Suppressor macrophage (primary cell): ENCODE measurements at regions not wholly inside any gene's neighbourhood (a gene's known extent, or its start where the extent isn't known, plus 50 kb on each side); places are given as distances from the start of the nearest gene placed in this dataset.
"Not testable (repeated sequence)": the region's sequence is repeated elsewhere in the genome, so short reads cannot be mapped to it uniquely, and the experiment has no call there.

Source experiments
- DNase-seq, 4 experiments: peaks; one replicate each; pipeline ENCODE4 v3.0.0-alpha.2; 2020 to 2022

GRCh38 chr7:65251851-65252620 is 121.6 kb upstream of the ZNF92 start:
- peak in 2 of 4 experiments; percentile 2 to 8 for DNase-seq

DNA sequence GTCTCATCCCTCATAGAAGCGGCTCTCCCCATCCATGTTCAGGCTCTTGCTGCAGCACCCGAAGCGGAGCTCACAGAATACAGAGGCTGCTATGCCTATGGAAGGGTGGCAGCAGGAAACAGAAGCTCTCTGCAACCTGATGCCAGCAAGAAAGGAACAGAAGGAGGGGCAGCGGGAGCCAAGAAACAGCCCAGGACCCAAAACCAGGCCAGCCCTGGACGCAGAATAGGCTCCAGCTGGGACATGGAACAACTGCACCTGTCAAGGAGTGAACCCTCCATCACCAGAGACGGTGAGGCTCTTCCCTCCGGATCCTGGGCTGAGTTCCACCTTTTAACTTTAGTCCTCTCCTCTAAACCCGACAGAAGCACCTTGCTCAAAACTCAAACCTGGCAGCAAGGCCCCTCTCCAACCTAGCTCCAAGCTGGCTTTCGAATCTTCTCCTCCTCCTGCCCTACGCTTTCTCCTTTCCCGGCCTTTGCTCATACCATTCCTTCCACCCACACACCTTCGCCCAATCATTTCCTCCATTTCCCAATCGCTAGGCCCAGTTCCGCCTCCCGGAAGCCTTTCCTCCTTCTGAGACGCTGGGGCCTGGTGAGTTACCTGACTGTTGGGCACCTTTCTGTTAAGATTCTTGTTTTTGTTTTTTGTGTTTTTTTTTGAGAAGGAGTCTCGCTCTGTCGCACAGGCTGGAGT is 122.8 kb upstream of the ZNF92 start:
- no peak for DNase-seq

DNA sequence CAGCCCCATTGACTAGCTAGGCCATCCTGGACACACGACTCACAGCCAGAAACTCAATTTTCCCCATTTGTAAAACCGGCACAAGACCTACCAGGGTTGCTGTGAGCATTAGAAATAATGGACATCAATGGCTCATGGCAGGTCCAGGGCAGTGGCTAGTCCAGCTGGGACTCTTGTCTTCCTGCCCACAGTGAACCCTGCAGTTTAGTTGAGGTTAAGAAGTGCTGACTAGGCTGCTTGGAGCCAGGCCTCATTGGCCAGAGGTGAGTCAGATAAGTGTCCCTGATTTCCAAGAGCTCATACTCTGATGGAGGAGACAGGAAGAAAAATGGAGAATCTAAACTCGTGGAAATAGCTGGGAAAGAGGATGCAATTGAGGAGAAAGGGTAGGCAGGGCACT is 123.4 kb upstream of the ZNF92 start:
- no peak for DNase-seq

GRCh38 chr7:65247491-65247890 is 126.2 kb upstream of the ZNF92 start:
- no peak for DNase-seq

DNA sequence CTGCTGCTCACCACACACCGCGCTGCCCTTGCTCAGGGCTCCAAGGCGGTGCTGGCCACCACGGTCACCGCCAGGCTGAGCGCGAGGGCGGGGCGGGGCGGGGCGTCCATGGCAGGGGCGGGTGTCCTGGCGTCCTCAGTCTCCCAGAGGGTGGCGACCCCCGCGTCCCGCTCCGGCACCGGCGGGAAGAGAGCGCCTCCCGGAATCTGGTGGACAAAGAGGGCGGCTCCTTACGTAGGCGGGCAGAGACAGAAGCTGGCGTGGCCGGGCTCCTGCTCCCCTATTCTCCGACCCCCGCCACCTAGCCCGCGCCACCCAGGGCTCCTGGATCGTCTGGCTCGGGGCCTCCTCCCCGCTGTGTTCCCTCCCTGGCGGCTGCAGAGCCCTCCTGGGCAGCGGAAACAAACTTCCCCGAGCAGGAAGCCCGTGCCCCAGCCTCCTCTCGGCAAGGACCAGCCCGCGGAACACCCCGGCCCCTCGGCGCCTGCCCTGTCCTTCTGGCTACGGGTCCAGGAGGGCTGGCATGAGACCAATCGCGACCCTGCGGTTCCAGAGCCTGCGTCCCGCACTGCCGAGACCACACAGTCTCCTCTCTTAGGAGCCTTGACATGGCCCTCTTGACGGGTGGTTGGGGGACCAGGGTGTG is 133.8 kb upstream of the ZNF92 start:
- no peak for DNase-seq

DNA sequence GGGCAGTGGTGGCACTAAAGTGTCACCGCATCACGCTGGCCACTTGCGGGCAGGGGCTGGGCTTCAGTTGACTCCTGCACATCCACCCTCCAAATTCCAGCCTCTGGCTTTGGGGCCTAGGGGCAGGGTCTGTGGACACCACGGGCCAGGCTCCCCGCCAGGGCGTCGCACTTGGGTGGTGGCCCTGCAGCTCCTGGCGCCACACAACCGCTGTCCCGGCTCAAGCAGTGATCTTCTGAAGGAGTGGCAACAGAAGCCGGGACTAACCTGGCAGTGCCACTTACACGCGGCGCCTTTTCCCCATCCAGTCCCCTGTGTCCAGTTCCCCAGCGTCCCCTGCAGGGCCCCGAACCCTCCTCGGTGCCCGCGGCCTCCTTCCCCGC is 134.3 kb upstream of the ZNF92 start:
- no peak for DNase-seq

DNA sequence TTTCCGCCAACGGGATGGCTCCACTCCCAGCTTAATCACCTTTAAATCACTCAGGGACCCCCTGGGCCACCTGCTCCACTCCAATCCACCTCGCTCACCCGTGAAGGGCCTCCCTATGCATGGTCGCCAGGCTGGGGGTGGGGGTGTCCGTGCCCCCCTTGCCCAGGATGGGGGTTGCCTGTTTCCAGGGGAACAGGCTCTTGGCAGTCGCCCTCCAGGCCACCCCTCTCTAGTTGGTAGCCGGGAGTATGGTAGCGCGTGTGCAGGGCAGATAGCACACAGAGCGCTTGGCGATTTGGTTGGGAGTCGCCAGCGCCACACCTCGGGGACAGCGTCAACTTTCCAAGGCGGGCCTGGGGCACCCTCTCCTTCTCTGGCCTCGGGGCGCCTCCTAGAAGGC is 134.9 kb upstream of the ZNF92 start:
- no peak for DNase-seq

DNA sequence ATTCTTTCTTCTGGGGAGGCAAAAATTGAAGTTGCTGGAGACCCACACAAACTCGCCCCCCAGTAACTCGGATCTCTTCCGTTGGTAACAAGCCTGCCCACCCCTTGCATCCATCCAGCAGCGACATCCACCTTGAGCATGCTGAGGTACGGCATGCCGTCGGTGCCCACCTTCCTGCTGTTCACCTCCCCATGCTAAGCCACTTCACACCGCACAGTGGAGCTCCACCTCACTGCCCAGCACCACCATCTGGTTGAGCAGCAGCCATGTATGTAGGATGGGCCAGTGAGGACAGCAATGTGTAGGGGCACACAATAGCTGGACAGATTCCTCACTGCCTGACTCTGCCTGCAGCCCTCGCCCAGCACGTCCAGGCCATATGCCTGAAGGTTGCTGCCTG is 138.1 kb upstream of the ZNF92 start:
- DNase-seq = no peak

DNA sequence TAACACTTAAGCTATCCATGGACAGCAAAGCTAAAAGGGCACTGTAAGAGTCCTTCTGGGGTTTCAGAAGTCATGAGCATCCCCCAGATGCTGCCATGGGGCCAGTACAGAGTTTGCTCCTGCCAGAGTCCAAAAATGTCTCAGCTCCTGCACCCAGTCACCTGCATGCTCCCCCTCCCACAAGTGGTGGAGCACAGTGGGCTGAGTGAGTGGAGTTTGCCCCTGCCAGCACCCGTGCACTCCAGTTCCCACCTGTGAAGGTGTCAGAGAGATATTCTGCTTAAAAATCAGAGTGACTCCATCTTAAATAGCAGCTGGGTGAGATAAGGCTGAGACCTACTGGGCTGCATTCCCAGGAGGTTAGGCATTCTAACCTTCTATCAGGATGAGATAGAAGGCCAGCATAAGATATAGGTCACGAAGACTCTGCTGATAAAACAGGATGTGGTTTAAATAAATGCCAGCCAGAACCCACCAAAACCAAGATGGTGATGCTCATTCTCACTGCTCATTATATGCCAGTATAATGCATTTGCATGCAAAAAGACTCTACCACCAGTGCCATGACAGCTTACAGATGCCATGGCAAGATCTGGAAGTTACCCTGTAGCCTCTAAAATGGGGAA is 140.1 kb upstream of the ZNF92 start:
- DNase-seq = no peak

- DNase-seq = no peak
These were observed 143.4 kb upstream of the ZNF92 start for GRCh38 chr7:65230231-65230630.

DNA sequence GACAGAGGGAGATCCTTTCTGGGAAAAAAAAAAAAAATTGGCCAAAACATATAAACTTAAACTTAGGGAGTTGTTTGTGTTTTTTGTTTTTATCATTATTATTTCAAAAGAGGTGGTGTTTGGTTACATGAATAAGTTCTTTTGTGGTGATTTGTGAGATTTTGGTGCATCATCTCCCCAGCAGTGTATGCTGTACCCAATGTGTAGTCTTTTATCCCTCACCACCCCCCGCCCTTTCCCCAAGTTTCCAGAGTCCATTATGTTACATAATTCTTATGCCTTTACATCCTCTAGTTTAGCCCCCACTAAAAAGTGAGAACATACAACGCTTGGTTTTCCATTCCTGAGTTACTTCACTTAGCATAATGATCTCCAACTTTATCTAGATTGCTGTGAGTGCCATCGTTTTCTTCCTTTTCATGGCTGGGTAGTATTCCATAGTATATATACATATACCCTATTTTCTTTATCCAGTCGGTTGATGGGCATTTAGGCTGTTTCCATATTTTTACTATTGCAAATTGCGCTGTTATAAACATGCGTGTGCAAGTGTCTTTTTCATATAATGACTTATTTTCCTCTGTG is 148.1 kb upstream of the ZNF92 start:
- DNase-seq = no peak

DNA sequence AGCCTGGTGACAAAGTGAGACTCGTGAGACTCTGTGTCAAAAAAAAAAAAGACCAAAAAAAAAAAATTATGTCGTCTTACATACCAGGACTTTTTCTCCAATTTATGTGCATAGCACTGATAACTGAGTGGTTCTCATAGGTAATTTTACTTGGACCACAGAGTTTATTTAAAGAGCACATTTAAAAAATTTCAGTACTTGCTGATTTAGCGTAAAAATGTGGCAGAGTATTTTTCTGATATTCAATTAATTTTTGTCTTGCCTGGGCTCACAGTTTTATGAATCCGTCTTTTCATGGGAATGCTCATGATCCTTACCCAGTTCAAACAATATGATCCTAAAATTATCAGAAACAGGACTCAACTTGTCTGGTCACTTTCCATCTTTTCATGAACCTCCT is 151.0 kb upstream of the ZNF92 start:
- DNase-seq = no peak

- DNase-seq = no peak
These were observed 152.0 kb upstream of the ZNF92 start for GRCh38 chr7:65221683-65222082.

DNA sequence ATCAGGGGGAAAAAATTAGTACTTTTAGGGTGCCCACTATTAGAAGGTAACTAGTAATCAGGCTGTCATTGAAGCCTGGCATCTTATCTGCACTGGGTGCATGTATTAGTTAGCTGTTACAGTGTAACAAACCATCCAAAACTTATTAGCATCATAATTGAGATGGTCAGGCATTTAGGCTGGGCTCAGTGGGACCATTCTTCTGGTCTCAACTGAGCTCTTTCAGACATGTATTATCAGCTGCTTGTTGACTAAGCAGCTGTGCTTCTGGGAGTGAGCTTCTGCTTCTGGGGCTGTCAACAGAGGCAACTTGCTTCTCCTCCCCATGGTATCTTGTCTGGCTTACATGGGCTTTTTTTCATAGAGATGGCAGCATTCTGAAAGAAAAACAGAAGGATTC is 154.0 kb upstream of the ZNF92 start:
- DNase-seq = no peak

- DNase-seq = peak; percentile 31 to 53 (median 42)
These were observed 157.2 kb upstream of the ZNF92 start for GRCh38 chr7:65216469-65216868.

- not testable (repeated sequence) for DNase-seq
These were observed 160.4 kb upstream of the ZNF92 start for GRCh38 chr7:65213260-65213659.

GRCh38 chr7:65199221-65199620 is 174.4 kb upstream of the ZNF92 start:
- not testable (repeated sequence) for DNase-seq

DNA sequence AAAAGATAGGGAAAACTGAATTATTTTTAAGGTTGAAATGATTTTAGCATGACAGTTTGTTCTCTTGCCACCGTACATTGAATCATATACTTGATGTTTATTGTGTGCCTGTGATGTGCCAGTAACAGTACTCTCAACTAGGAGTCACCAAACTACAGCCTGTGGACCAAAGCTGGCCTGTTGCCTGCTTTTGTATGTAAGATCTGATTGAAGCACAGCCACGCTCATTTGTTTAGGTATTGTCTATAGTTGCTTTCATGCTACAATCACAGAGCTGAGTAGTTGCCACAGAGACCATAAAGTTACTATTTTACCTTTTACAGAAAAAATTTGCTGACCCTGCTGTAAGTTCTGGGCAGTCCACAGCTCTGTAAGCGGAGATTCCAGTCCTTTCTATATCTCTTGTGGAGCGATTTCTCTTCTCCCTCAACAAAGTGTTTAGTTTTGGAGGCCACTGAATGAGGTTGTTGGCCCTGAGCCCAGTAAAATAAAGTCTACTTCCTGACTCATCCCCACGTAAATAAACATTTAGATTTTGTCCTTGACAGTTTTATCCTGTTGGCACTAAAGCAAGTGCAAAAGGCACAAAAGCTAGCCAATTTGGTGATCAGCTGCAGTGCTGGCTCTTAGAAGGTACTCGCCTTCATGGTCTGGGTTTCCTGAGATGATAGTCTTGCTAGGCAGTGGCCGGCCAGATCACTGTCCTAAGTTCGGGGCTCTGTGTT is 180.2 kb upstream of the ZNF92 start:
- not testable (repeated sequence) for DNase-seq

GRCh38 chr7:65177041-65177440 is 170.6 kb upstream of the ERV3-1 start:
- not testable (repeated sequence) for DNase-seq

DNA sequence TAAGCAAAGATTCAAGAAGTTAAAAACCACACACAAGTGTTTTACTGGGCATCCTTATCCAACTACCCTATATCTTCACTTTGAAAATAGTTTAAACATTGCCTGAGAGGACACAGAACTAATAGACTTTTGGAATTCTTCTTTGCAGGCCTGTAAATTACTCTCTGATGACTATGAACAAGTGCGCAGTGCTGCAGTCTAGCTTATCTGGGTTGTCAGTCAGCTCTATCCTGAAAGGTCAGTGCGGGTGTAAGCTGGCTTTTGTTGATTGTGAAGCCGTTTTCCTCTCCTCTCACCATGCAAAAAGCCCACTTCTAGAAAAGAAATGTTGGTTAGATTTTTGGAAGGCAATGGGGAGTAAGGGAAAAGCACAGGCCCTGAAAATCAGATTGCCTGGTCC is 143.6 kb upstream of the ERV3-1 start:
- DNase-seq = not testable (repeated sequence)

DNA sequence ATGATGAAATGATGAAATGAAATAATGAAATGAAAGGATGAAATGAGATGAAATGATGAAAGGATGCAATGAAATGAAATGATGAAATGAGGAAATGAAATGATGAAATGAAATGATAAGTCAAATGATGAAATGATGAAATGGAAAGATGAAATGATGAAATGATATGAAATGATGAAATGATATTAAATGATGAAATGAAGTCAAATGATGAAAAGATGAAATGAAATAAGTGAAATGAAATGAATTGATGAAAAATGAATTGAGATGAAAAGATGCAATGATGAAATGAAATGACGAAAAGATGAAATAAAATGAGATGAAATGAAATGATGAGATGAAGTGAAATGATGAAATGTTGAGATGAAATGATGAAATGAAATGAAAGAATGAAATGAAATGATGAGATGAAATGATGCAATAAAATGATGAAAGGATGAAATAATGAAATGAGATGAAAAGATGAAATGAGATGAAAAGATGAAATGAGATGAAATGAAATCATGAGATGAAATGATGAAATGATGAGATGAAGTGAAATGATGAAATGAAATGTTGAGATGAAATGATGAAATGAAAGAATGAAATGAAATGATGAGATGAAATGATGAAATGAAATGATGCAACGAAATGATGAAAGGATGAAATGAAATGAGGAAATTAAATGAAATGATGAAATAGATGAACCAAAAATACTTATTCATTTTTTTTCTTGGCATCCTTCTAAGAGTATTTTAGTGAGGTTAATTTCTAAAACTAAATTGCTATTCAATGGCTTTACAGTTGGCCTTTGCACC is 139.8 kb upstream of the ERV3-1 start:
- DNase-seq = not testable (repeated sequence)
